HG02885 (cell line): ENCODE measurements at regions not wholly inside any gene's neighbourhood (a gene's known extent, or its start where the extent isn't known, plus 50 kb on each side); places are given as distances from the start of the nearest gene placed in this dataset.

Experiments
- ATAC-seq: cut with Tn5 transposase; IDR thresholded peaks from one replicate; pipeline ENCODE4 v1.9.1; 2021; ENCODE audit warnings: mild to moderate bottlenecking; ENCODE audit not compliant: unreplicated experiment, poor library complexity

DNA sequence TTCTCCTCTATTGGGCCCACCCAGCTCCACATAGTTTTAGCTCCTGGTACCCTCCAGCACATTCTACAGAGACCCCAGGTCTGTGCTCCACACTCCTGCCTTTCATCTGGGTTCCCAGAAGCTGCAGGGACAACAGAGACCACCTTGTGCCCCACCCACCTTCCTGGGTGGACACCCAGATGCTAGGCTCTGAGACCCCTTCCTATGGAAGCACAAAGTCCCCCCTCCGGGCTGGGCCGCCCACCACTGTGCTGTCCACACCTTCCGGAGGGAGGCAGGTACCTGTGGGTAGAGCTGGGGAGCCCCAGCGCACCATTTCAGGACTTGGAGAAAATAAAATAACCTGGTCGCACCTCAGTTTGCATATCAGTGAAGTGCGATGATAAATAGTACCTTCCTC is 224.9 kb upstream of the FOXF1 start:
- ATAC-seq: no peak

DNA sequence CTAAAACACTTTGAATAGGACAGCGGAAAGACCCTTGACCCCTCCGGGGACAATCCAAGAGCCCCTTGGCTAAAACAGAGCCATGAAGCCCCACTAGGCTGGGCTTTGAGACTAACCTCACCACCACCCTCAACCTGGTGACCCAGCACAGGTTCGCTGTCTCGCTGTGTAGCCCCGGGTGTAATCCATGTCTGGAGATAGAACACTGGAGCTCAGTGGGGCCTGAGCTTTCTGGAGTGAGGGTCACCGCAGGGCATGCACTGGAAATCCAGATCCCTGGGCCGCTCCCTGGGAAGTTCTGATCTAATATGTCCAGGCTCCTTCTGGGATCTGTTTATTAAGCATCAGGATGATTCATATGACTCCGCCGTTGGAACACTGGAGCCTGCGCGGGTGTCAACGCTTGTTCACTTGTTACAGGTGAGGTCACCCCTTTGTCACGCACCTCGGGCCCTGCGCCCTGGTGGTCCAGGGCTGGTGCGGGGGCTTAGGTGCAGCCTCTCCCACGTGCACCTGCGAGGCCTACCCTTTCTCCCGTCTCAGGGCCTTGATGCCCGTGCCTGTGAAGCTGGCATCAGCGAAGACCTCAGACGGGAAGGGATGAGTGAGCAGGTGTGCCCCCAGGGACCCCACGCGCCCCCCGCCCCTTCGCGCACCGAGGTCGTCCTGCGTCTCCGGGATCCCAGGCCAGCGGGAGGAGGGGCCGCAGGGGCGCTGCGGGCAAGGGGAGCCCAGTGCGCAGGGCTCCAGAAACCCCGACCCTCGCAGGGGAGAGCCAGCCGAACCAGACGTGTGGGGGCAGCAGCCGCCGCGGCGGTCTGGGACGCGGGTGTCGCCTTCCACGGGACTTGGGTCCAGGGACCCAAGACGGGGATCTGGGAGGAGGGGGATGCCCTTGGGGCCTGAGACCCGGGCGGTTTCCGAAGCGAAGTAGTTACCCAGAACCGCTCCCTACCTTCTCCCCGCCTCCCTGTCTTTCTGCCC is 224.1 kb upstream of the FOXF1 start:
- no peak for ATAC-seq

DNA sequence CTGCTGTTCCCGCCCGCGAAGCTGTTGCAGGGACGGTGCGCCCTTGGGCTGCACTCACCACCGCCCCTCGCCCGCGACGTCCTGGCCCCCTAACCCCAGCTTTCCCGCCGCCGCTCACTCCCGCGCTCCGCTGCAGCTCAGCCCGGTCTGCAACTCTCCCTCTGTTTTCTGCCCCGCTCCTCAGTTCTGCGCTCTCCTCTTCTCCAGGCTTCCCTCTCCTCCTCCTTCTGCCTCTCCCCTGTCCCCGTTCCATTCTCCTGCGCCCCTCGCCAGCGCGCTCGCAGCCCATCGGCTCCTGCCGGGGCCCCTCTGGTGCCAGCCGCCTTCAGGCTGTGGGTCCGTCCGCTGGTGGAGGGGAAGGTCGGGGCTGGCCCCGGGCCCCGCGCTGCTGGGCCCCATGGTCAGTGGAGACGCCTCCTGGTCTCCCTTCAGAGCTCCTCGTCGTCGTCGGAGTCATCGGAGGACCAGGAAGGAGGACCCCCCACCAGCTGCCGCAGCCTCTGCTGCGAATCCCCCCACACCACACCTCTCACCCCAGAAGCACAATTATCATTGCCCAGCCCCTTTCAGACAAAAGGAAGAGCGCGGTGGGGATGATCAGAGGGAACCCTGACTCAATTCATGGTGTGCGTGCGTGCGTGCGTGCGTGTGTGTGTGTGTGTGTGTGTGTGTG is 223.2 kb upstream of the FOXF1 start:
- no peak for ATAC-seq

DNA sequence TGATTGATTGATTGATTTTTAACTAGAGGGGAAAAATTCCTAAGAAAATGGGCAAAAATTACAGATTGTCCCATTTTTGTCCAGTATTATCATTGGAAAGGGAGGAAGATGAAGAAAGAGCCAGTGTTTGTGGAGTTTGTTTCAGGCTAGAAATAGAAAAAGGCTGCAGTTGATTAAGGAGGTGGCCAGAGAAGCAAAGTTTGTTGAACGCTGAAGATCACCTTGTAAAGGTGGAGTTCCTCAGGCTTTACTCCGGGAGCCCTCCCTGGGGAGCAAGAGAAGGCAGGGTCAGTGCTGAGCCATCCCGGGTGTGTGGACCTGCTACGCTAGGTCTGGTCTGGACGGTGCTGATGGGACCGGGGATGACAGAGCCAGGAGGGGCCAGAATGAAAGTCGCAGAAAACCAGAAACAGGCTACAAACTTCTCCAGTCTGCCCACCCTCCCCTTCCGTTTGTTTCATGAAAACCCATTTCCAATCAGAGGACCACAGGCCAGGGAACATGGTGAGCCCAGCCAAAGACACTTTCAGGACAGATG is 222.6 kb upstream of the FOXF1 start:
- ATAC-seq: no peak

DNA sequence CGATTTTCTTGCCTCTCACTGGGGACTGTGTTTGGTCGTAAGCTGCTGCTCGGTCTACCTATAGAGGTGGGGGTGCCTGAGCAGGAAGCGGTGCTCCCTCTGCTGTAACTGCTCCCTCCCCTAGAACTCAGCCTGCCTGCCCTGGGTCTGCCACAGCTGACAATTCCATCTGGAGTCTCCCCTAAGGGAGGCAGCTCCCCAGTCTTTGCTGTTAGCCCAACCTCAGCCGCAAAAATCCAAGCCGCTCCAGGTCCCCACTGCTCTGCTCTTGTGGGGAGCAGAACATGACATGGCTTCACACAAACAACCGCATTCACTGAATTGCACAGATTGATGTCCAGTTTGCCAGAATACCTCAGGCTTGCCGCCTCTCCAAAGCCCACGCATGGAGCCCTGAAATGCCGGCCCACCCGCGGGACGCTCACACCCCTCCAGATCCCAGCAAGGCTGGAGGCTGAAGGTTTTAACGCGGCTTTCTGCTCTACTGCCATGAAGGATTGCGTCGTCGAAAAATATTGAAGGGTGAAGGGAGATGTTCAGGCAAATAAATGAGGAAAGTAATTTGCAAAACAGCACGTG is 221.5 kb upstream of the FOXF1 start:
- no peak for ATAC-seq

DNA sequence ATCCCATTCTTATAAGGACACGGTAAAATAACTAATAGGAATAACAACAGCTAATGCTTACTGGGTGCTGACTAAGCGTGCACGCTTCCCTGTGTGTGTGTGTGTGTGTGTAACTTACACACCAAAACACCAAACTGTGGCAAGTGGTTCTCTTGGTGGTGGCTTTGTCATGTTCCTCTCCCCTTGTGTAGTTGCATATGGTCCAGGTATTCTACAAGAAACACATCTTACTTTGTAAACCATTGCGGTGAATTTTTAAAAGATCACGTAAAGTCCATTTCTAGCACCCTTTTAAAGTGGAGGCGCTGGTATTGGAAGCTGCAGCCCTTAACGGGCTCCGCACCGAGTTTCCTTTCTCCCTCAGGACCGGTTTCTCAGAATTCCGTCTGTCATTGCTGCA is 221.0 kb upstream of the FOXF1 start:
- ATAC-seq: no peak

DNA sequence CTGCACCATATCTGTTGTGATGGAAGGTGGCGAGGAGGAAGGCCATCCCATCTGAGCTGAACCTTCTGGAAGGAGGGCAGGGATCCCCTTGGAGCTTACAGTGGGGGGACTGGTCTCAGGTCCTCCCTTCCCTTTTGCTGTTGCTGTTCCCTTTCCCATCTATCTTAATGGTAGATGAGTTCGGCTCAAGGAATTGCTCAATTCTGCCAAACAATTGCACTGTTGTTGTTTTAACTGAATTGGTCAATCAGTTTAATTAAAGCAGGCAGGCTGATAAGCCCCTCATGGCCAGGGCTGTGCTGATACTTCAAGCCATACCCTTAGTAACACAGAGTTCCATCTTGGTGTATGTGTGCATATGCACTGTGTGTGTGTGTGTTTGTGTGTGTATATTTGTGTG is 220.4 kb upstream of the FOXF1 start:
- ATAC-seq: no peak

DNA sequence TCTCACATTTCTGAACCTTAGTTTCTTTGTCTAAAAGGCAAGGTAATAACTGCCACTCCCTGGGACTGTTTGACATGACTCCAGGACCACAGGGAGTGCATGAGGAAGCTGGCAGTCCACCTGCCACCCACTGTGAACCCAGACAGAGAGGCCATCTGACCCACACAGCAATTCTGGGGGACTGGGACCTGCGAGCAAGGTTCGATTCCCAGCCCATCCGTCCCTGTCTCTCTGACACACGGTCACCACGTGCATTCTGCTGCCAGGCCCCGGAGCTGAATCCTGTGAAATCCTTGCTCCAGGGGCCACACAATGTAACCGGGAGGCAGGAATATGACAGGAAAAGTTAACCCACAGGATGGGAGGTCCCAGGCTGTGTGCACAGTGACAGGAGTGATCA is 218.8 kb upstream of the FOXF1 start:
- no peak for ATAC-seq

DNA sequence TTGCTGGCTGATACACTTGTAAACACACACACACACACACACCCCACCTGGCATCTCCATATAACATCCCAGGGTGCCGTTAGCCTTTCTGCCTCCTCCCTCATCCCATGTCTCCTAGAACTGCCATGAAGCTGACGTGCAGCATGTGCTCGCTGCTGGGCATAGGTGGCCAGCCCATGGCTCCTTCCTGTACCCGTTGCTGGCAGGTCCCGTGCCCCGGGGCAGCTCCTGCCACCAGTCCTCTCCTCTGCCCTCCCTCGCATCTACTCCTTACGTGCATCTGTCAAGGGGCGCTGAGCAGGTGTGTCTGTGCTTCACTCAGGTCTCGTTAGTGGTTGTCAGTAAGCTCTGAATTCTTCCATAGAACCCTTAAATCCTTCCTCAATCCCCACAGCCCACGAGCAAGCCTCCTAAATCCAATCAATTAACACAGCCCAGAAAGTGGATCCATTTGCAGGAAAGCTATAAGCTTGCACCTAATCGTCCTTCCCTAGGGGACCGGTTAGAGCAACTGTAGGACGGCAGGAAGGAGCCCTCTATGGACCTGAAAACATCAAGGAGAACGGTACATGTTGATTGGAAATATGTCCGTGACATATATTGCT is 218.1 kb upstream of the FOXF1 start:
- ATAC-seq: no peak

DNA sequence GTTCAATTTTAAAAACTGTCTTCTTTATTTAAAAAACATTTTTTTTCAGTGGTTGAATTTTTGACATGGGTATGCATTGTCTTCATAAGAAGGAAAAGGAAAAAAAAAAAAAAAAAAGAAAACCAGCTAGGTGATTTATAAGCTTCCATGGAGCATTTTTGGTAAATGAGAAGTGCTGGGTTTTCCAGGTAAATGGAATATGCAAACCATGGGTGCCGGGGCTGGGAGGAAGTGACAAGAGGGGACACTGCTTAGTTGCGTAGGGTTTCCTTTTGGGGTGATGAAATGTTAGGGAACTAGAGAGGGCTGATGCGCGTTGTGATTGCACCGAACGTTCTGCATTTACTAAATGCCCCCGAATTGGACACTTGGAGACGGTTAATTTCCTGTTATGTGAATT is 217.4 kb upstream of the FOXF1 start:
- no peak for ATAC-seq

DNA sequence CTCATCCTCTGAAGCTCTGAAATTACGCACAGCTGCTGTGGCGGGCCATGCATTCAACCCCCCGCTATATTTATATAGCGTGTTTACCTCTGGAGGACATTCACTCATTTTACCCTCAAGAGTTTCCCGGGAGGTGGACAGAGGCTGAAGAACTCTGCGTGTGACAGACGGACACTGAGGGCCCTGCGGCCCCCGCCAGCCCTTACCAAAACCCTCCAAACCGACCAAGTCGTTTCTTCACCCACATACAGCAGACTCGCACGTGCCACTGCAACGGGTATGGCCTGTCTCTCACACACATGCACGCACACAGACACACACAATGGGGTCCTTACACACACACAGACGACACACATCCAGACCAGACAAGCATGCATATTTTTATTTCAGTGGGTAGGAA is 216.4 kb upstream of the FOXF1 start:
- ATAC-seq: no peak

DNA sequence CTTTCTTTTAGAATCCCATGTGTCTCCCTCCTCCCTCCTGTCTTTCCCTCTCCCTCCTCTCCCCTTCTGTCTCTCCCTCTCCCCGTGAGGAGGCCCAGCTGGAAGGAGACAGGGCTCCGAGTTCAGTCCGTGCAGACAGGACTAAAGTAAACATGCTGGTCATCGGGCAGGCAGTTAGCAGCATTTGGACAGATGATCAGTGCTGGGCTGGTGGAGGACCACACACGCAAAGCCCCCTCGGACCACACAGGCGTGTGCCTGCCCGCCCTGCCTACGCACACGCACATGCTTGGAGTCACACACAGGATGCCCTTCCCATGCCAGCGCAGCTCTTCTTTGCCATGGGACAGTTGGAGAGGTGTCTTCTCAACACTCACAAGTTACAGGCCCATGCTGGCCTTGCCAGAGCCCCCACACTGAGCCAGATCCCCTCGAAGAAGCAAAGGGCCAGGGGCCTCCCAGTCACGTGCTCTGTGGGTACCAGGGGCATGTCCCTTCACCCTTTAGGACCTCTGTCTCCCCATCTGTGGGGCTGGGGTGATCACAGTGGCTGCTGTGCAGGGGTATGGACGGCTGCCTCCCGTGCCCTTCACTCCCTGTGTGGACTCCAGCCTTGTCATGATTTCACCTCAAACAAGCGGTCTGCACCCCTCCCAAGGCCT is 215.7 kb upstream of the FOXF1 start:
- no peak for ATAC-seq

DNA sequence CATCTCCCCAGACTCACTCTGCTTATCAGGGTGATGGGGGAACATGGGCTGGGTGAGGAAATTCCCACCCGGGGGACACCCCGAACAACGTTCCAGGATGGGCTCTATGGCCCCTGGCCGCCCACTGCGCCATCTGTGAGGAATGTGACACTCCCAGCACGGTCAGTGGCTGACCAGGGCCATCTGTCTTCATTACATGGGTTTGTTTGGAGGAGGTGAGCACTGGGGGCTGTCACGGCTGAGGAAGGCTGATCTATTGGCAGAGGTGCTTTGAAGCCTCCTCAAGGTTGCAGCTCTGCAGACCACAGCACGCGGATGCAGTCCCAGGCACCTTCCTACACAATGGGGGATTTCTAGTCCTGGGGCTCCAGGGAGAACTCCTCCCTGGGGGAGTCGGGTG is 214.1 kb upstream of the FOXF1 start:
- no peak for ATAC-seq

DNA sequence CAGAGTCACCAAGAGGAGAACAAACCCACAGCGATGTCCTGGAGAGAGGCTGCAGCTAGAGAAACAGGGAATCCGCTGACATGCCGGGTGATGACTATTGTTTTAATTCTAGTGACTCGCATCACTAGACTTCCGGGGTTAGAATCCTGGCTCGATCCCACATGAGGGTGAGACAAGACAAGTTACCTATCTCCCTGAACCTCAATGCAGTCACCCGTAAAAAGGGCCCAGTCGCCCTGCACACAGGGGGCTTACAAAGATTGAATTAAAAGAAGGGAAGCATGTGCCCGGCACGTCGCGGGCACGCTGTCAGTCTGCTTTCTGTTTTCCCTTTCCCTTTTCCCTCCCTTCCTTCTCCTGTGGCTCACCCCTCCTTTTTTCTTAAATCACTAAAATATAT is 212.9 kb upstream of the FOXF1 start:
- ATAC-seq: no peak

DNA sequence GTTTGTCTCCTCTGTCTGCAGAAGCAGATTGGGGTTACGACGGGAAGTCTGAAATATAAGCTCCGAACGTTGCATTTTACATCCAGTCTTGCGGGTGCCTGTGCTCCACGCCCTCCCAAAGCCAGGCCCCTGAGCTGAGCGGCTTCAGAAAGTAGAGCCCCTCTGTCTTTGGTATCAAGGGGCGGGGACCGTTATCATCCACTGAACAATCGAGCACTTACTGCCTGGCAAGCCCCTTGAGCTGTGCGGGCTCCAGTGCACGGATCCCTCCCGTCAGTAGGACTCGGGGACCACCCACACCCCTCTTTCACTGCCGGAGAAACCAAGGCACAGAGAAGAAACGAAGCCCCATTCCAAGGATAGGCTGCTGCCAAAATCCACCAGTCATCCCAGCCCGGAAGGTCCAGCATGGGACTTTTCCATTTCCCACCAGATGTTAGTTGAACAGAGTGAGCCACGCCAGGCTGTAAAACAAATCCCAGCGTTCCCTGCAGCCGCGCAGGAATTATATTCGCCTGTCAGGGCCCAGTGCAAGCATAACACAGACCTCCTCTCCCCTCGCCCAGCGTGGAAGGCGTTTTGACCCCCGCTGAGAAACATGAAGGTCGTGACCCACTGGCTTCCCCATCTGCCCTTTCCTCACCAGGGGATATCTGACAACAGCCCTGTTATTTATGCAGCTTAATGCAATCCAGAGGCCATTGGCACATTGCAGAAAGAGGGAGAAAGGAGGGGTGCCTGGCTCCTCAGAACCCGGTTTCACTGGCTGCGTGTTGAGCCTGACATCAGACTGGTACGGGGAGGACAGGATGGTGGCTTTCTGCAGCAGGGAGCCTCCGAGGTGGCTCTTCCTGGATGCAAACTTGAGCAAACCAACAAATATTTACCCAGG is 212.2 kb upstream of the FOXF1 start:
- no peak for ATAC-seq

DNA sequence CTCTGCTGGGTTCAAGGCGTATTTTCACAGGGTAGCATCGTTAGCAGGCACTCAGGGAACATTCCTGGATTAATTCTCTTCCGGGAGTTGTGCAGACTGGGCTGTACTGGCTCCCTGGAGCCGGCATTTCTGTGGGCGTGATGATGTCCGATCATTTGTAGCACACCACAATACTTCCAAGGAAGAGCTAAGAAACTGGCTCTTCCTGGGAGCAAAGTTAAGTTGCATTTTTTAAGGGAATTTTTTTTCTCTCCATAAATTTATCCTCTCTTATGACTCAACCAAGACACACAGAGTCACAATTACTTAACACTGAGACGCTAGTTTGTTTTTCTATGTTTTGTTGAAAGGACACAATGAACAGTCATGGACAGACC is 211.6 kb upstream of the FOXF1 start:
- ATAC-seq: no peak

DNA sequence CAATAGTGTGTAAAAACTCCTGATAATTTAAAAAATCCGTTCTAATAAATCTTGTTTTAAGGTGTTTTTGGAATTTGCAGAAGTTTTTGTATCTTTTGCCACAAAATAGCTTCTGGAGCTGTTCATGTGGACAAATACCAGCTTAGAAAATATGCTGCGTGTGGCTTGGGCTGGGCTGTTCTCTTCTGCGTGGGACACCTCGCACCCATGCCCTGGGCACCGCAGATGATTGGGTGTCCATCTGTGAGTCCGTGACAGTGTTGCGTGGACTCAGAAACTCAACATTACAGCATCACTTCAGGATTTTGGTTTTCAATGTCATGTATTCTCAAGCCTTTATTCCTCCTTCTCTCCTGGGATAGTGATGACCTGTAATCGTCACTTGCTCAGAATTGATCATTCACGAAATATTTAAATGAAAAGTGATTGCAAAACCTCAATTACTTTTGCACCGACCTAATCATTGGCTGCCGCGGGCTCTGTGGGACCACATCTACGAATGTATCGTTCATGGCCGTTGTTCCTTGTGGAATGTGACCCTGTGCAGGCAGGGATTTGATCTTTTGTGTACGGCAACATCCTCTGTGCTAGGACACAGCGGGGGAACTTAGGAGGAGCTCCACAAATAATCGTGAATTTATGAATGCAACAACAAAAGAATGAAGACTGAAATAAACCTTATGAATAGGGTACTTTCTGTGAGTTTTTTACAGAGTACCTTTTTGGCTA is 210.3 kb upstream of the FOXF1 start:
- ATAC-seq: no peak

DNA sequence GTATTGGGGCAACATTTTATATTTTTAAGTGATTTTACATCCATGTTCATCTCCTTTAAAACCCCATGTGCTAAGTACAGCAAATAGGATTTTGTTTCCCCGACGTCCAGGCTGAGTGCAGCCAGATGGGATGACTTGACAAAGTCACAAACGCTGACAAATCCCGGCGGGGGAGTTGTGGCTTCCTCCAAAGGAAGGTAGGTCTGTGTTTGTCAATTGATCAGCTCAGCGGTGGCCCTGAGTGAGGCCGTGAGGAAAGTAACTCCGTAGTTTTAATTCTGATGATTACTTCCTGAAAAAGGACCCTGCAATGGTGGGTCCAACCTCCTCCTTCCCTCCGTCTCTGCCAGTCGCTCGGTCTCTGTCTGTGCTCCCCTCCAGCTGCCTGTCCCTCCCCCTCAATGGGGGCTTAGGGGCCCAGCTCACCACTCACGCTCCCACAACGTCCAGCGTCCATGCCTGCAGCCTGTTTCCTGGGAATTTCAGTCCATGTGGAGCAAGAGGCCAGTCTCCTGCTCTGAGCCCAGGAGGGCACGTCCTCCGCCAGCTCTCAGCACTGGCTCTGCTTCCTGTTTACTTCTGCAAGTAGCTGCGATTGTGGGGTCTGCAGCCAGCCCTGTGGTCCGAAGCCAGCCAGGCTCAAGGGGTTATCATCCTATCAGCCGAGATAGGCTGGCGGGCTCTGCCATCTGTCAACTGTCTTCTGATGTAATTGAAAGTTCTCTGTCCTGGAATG is 209.4 kb upstream of the FOXF1 start:
- ATAC-seq: no peak
